Activated CD8-positive, alpha-beta T cell treated with anti-CD3 and anti-CD28 coated beads, Interleukin-2, amount 10 ng/mL, durations not matched to agents 7 days and 5 days (primary cell): ENCODE measurements at regions not wholly inside any gene's neighbourhood (a gene's known extent, or its start where the extent isn't known, plus 50 kb on each side); places are given as distances from the start of the nearest gene placed in this dataset.

Experiments
- ATAC-seq: fragments of 150-1000 bp; cut with Tn5 transposase; one replicate; pipeline ENCODE4 v1.10.0; 2021; ENCODE audit warnings: moderate library complexity
- CTCF ChIA-PET: fragments of 350-600 bp; sonication (Branson Sonifier 250); formaldehyde crosslinking; loops from one replicate; lab custom pipeline; 2021; ENCODE audit warnings: antibody characterized with exemption; lab: Charles Lee
- POLR2A ChIA-PET: fragments of 350-600 bp; sonication (Branson Sonifier 250); formaldehyde crosslinking; loops from one replicate; lab custom pipeline; 2021; ENCODE audit warnings: antibody characterized with exemption; lab: Charles Lee
- DNase-seq: peaks from one replicate; pipeline ENCODE4 v3.0.0-alpha.2; 2020
- H3K27ac Mint-ChIP-seq: one replicate; pipeline ENCODE4 v1.8.0; 2021; ENCODE audit warnings: mild to moderate bottlenecking, mixed read lengths
- H3K27me3 Mint-ChIP-seq: one replicate; pipeline ENCODE4 v1.8.0; 2021; ENCODE audit warnings: low read depth, mixed read lengths
- H3K36me3 Mint-ChIP-seq: one replicate; pipeline ENCODE4 v1.8.0; 2021; ENCODE audit warnings: low read depth, mixed read lengths
- H3K4me1 Mint-ChIP-seq: one replicate; pipeline ENCODE4 v1.8.0; 2021; ENCODE audit warnings: low read depth, mixed read lengths
- H3K4me3 Mint-ChIP-seq: one replicate; pipeline ENCODE4 v1.8.0; 2021; ENCODE audit warnings: mild to moderate bottlenecking, mixed read lengths
- H3K9me3 Mint-ChIP-seq: one replicate; pipeline ENCODE4 v1.8.0; 2022; ENCODE audit warnings: mixed read lengths; ENCODE audit not compliant: insufficient read depth

GRCh38 chrY:19124609-19125008 lies 351.1 kb upstream of the HSFY2 start:
- Mint-ChIP-seq H3K27me3 (peaks cover 13% of the 10 kb centered on the region), H3K4me3 (no peak overlapping the region), H3K4me1 (no peaks in the 10 kb centered on the region), H3K27ac (no peak overlapping the region), H3K36me3 (peaks cover 2% of the 10 kb centered on the region), H3K9me3 (no peaks in the 10 kb centered on the region)
- ATAC-seq (no peak), DNase-seq (no peak)
- POLR2A ChIA-PET: no interaction called here
- CTCF ChIA-PET: no interaction called here

GRCh38 chrY:19122450-19122849 lies 348.9 kb upstream of the HSFY2 start:
- ChIA-PET POLR2A (no interaction called here), CTCF (no interaction called here)
- H3K27me3 Mint-ChIP-seq: peaks cover 9% of the 10 kb centered on the region
- H3K9me3 Mint-ChIP-seq: no peaks in the 10 kb centered on the region
- no peak overlapping the region for H3K27ac Mint-ChIP-seq
- DNase-seq (no peak), ATAC-seq (no peak)
- H3K4me3 Mint-ChIP-seq: no peak overlapping the region
- H3K4me1 Mint-ChIP-seq: no peaks in the 10 kb centered on the region
- peaks cover 2% of the 10 kb centered on the region for H3K36me3 Mint-ChIP-seq

- ChIA-PET POLR2A (no interaction called here), CTCF (no interaction called here)
- H3K27me3 Mint-ChIP-seq: peaks cover 8% of the 10 kb centered on the region
- DNase-seq (no peak), ATAC-seq (no peak)
- no peaks in the 10 kb centered on the region for H3K4me1 Mint-ChIP-seq
- H3K9me3 Mint-ChIP-seq: no peaks in the 10 kb centered on the region
- no peak overlapping the region for H3K4me3 Mint-ChIP-seq
- H3K36me3 Mint-ChIP-seq: no peaks in the 10 kb centered on the region
- H3K27ac Mint-ChIP-seq: no peak overlapping the region
These were observed 324.8 kb upstream of the HSFY2 start for GRCh38 chrY:19098349-19098748.

GRCh38 chrY:19095460-19095859 lies 321.9 kb upstream of the HSFY2 start:
- Mint-ChIP-seq H3K9me3 (no peaks in the 10 kb centered on the region), H3K36me3 (no peaks in the 10 kb centered on the region), H3K4me3 (no peak overlapping the region), H3K27ac (no peak overlapping the region), H3K4me1 (no peaks in the 10 kb centered on the region), H3K27me3 (peaks cover 5% of the 10 kb centered on the region)
- POLR2A ChIA-PET: no interaction called here
- CTCF ChIA-PET: no interaction called here
- DNase-seq (no peak), ATAC-seq (no peak)

GRCh38 chrY:19083006-19083405 lies 309.5 kb upstream of the HSFY2 start:
- ChIA-PET POLR2A (no interaction called here), CTCF (no interaction called here)
- no peaks in the 10 kb centered on the region for H3K4me1 Mint-ChIP-seq
- H3K9me3 Mint-ChIP-seq: no peaks in the 10 kb centered on the region
- no peak overlapping the region for H3K4me3 Mint-ChIP-seq
- ATAC-seq (no peak), DNase-seq (no peak)
- no peaks in the 10 kb centered on the region for H3K36me3 Mint-ChIP-seq
- no peak overlapping the region for H3K27ac Mint-ChIP-seq
- peaks cover 2% of the 10 kb centered on the region for H3K27me3 Mint-ChIP-seq

- ATAC-seq: peak; percentile 44
- Mint-ChIP-seq H3K27ac (peak overlapping the region; percentile 90), H3K27me3 (no peaks in the 10 kb centered on the region), H3K36me3 (no peaks in the 10 kb centered on the region), H3K9me3 (no peaks in the 10 kb centered on the region), H3K4me3 (peak overlapping the region; percentile 89), H3K4me1 (peaks cover 8% of the 10 kb centered on the region)
- peak; percentile 32 for DNase-seq
- ChIA-PET POLR2A (interaction anchor here (1.4 kb wide), 1 partner anchor 54 kb away, joined by 4 read pairs; no protein-coding TSS in a partner anchor), CTCF (no interaction called here)
These were observed 304.2 kb upstream of the HSFY2 start for GRCh38 chrY:19077698-19078113.

- Mint-ChIP-seq H3K9me3 (no peaks in the 10 kb centered on the region), H3K27me3 (no peaks in the 10 kb centered on the region), H3K4me1 (peaks cover 8% of the 10 kb centered on the region), H3K36me3 (no peaks in the 10 kb centered on the region), H3K4me3 (peak overlapping the region; percentile 89), H3K27ac (peak overlapping the region; percentile 90)
- ChIA-PET POLR2A (interaction anchor here (1.4 kb wide), 1 partner anchor 54 kb away, joined by 4 read pairs; no protein-coding TSS in a partner anchor), CTCF (no interaction called here)
- peak; percentile 84 for ATAC-seq
- DNase-seq: peak; percentile 72
These were observed 303.5 kb upstream of the HSFY2 start for GRCh38 chrY:19076846-19077697.

- peak; percentile 36 for ATAC-seq
These were observed 302.1 kb upstream of the HSFY2 start for GRCh38 chrY:19075471-19076253.

GRCh38 chrY:19067435-19067834 lies 293.9 kb upstream of the HSFY2 start:
- POLR2A ChIA-PET: no interaction called here
- CTCF ChIA-PET: no interaction called here
- H3K9me3 Mint-ChIP-seq: no peaks in the 10 kb centered on the region
- H3K27me3 Mint-ChIP-seq: no peaks in the 10 kb centered on the region
- H3K4me1 Mint-ChIP-seq: peaks cover 6% of the 10 kb centered on the region
- peaks cover 6% of the 10 kb centered on the region for H3K36me3 Mint-ChIP-seq
- H3K4me3 Mint-ChIP-seq: no peak overlapping the region
- DNase-seq: no peak
- H3K27ac Mint-ChIP-seq: no peak overlapping the region
- ATAC-seq: no peak

More at GRCh38 chrY:19075471-19076253, 302.1 kb upstream of the HSFY2 start:
- Mint-ChIP-seq H3K4me1 (peaks cover 8% of the 10 kb centered on the region), H3K36me3 (no peaks in the 10 kb centered on the region), H3K4me3 (peak overlapping the region; percentile 73), H3K9me3 (no peaks in the 10 kb centered on the region), H3K27ac (peak overlapping the region; percentile 74), H3K27me3 (no peaks in the 10 kb centered on the region)
- POLR2A ChIA-PET: no interaction called here
- DNase-seq: peak; percentile 42
- CTCF ChIA-PET: interaction anchor here (0.7 kb wide), 1 partner anchor 11 kb away, joined by 3 read pairs; no protein-coding TSS in a partner anchor

GRCh38 chrY:19066447-19067190 lies 293.1 kb upstream of the HSFY2 start:
- no peaks in the 10 kb centered on the region for H3K9me3 Mint-ChIP-seq
- CTCF ChIA-PET: no interaction called here

GRCh38 chrY:19065119-19065518 lies 291.6 kb upstream of the HSFY2 start:
- H3K36me3 Mint-ChIP-seq: peaks cover 6% of the 10 kb centered on the region
- CTCF ChIA-PET: interaction anchor here (0.6 kb wide), 1 partner anchor 10 kb away, joined by 3 read pairs; no protein-coding TSS in a partner anchor
- no peaks in the 10 kb centered on the region for H3K27me3 Mint-ChIP-seq
- H3K9me3 Mint-ChIP-seq: no peaks in the 10 kb centered on the region
- no peak overlapping the region for H3K27ac Mint-ChIP-seq
- ATAC-seq: no peak
- H3K4me1 Mint-ChIP-seq: peaks cover 6% of the 10 kb centered on the region
- no peak overlapping the region for H3K4me3 Mint-ChIP-seq
- DNase-seq: no peak
- POLR2A ChIA-PET: no interaction called here

More at GRCh38 chrY:19066447-19067190, 293.1 kb upstream of the HSFY2 start:
- POLR2A ChIA-PET: no interaction called here
- ATAC-seq: no peak
- no peak overlapping the region for H3K4me3 Mint-ChIP-seq
- DNase-seq: no peak
- peaks cover 6% of the 10 kb centered on the region for H3K36me3 Mint-ChIP-seq
- H3K27me3 Mint-ChIP-seq: no peaks in the 10 kb centered on the region
- H3K4me1 Mint-ChIP-seq: peaks cover 6% of the 10 kb centered on the region
- no peak overlapping the region for H3K27ac Mint-ChIP-seq
